CD14-positive monocyte (primary cell): ENCODE measurements at regions not wholly inside any gene's neighbourhood (a gene's known extent, or its start where the extent isn't known, plus 50 kb on each side); places are given as distances from the start of the nearest gene placed in this dataset.

Experiments used
- DNase-seq, 3 donors: peaks; one replicate each; pipeline ENCODE4 v3.0.0-alpha.2; 2011 to 2022
- H2AFZ ChIP-seq: 2 replicates; pipeline ENCODE4 v1.6.0; 2012; ENCODE audit warnings: mild to moderate bottlenecking, low read depth, low read length, inconsistent platforms; ENCODE audit not compliant: insufficient read depth, poor library complexity, severe bottlenecking
- H3K27ac ChIP-seq, 2 donors: 1 replicate in 1 of 2; 2 replicates in 1 of 2; pipeline ENCODE4 v1.5.1; 2012 to 2013; ENCODE audit warnings: low read length in 2 of 2, control low read depth in 1 of 2, inconsistent platforms in 1 of 2, low read depth in 1 of 2, mild to moderate bottlenecking in 1 of 2
- H3K27me3 ChIP-seq, 2 donors: one replicate each; pipeline versions ENCODE4 v1.6.0 to v1.6.1; 2011 to 2013; ENCODE audit warnings: low read length in 2 of 2; ENCODE audit not compliant: control insufficient read depth in 2 of 2, insufficient read depth in 2 of 2
- H3K36me3 ChIP-seq, 2 donors: replicated peaks in 1 of 2; 1 replicate in 1 of 2; 2 replicates in 1 of 2; pipeline versions ENCODE4 v1.5.1 to v1.6.1; 2012 to 2013; ENCODE audit warnings: low read length in 2 of 2, control low read depth in 1 of 2, inconsistent platforms in 1 of 2, mild to moderate bottlenecking in 1 of 2; ENCODE audit not compliant: insufficient read depth in 2 of 2, control insufficient read depth in 1 of 2
- H3K4me1 ChIP-seq, 2 donors: 1 replicate in 1 of 2; 2 replicates in 1 of 2; pipeline versions ENCODE4 v1.5.1 to v1.6.1; 2012 to 2013; ENCODE audit warnings: low read length in 2 of 2, control low read depth in 1 of 2, inconsistent platforms in 1 of 2, mild to moderate bottlenecking in 1 of 2, moderate library complexity in 1 of 2; ENCODE audit not compliant: insufficient read depth in 2 of 2, control insufficient read depth in 1 of 2
- H3K4me2 ChIP-seq: replicated peaks from 2 replicates; pipeline ENCODE3; 2012; ENCODE audit warnings: low read length, moderate library complexity, mild to moderate bottlenecking; ENCODE audit not compliant: poor library complexity, severe bottlenecking; ENCODE audit errors: extremely low read depth
- H3K4me3 ChIP-seq, 3 experiments: fragments of 200-600 bp in 1 of 3; sonication (generic) in 1 of 3; replicated peaks in 1 of 3; 1 replicate in 2 of 3; 2 replicates in 1 of 3; pipeline ENCODE4 v1.5.1; 2011 to 2013; ENCODE audit warnings: low read length in 3 of 3, mild to moderate bottlenecking in 3 of 3, control low read depth in 2 of 3, low read depth in 2 of 3, inconsistent platforms in 1 of 3, moderate library complexity in 1 of 3
- H3K79me2 ChIP-seq: 2 replicates; pipeline ENCODE4 v1.6.0; 2012; ENCODE audit warnings: mild to moderate bottlenecking, control low read depth, inconsistent platforms, low read length, moderate library complexity; ENCODE audit not compliant: insufficient read depth
- H3K9ac ChIP-seq: 2 replicates; pipeline ENCODE4 v1.6.0; 2017; ENCODE audit warnings: low read length, mild to moderate bottlenecking; ENCODE audit not compliant: insufficient read depth, poor library complexity, severe bottlenecking
- H3K9me3 ChIP-seq, 2 donors: replicated peaks in 1 of 2; 1 replicate in 1 of 2; 2 replicates in 1 of 2; pipeline versions ENCODE4 v1.5.1 to v1.6.1; 2012 to 2013; ENCODE audit warnings: low read length in 2 of 2, control low read depth in 1 of 2; ENCODE audit not compliant: control insufficient read depth in 1 of 2, insufficient read depth in 1 of 2
- H4K20me1 ChIP-seq: 2 replicates; pipeline ENCODE4 v1.6.0; 2012; ENCODE audit warnings: mild to moderate bottlenecking, low read length, control low read depth, moderate library complexity; ENCODE audit not compliant: insufficient read depth
- H3K27ac Mint-ChIP-seq, 7 donors: one replicate each; pipeline ENCODE4 v1.8.0; 2020; ENCODE audit warnings: mild to moderate bottlenecking in 7 of 7, mixed read lengths in 7 of 7, moderate library complexity in 6 of 7, inconsistent platforms in 2 of 7
- H3K27me3 Mint-ChIP-seq, 3 donors: one replicate each; pipeline ENCODE4 v1.8.0; 2021 to 2022; ENCODE audit warnings: low read depth in 3 of 3, mild to moderate bottlenecking in 3 of 3, mixed read lengths in 3 of 3, moderate library complexity in 3 of 3, inconsistent platforms in 1 of 3
- H3K36me3 Mint-ChIP-seq, 2 donors: one replicate each; pipeline ENCODE4 v1.8.0; 2020; ENCODE audit warnings: mixed read lengths in 2 of 2, inconsistent platforms in 1 of 2, mild to moderate bottlenecking in 1 of 2
- H3K4me1 Mint-ChIP-seq: one replicate; pipeline ENCODE4 v1.8.0; 2020; ENCODE audit warnings: mild to moderate bottlenecking, mixed read lengths
- H3K4me3 Mint-ChIP-seq, 2 donors: one replicate each; pipeline ENCODE4 v1.8.0; 2020; ENCODE audit warnings: mild to moderate bottlenecking in 2 of 2, mixed read lengths in 2 of 2, moderate library complexity in 1 of 2
- H3K9me3 Mint-ChIP-seq, 7 donors: one replicate each; pipeline ENCODE4 v1.8.0; 2020 to 2022; ENCODE audit warnings: mixed read lengths in 7 of 7, mild to moderate bottlenecking in 6 of 7, moderate library complexity in 6 of 7, inconsistent platforms in 2 of 7
- CTCF ChIP-seq: fragments of 200-600 bp; IDR thresholded peaks from one replicate; pipeline ENCODE4 v1.8.0; 2022; ENCODE audit warnings: antibody characterized with exemption, mild to moderate bottlenecking
- WGBS: methylation state at CpG from one replicate; pipeline ENCODE4 v1.1.5; 2013; ENCODE audit warnings: missing lambda C conversion rate; ENCODE audit not compliant: insufficient coverage; 5-methylcytosine and 5-hydroxymethylcytosine counted together
- intact Hi-C, 2 donors: fragments of 100-400 bp; cut with micrococcal nuclease; formaldehyde crosslinking; loops; one replicate each; pipeline versions ENCODE4 v1.15.0 to v1.15.1; 2023

- H3K4me2 ChIP-seq, result no peak overlapping the region
- Mint-ChIP-seq H3K27ac (no peak overlapping the region), H3K4me1 (peaks cover 31% of the 10 kb centered on the region), H3K4me3 (no peak overlapping the region), H3K9me3 (peaks cover 0 to 4% (median 0%) of the 10 kb centered on the region in 7 donors), H3K27me3 (peaks cover 0 to 2% (median 0%) of the 10 kb centered on the region in 3 donors), H3K36me3 (no peaks in the 10 kb centered on the region)
- H4K20me1 ChIP-seq, result no peaks in the 10 kb centered on the region
- H3K79me2 ChIP-seq, result no peaks in the 10 kb centered on the region
- H3K9ac ChIP-seq, result no peak overlapping the region
- no peaks in the 10 kb centered on the region for H3K36me3 ChIP-seq
- H3K27ac ChIP-seq, result no peak overlapping the region
- 100% methylated on average over 2 of the region's 3 CpGs for WGBS
- H2AFZ ChIP-seq, result no peak overlapping the region
- no peaks in the 10 kb centered on the region for H3K9me3 ChIP-seq
- H3K4me3 ChIP-seq, result no peak overlapping the region
- peaks cover 12 to 22% of the 10 kb centered on the region in 2 donors for H3K4me1 ChIP-seq
- no peaks in the 10 kb centered on the region for H3K27me3 ChIP-seq
- no peak for DNase-seq
- TF ChIP-seq CTCF, result no peak
- intact Hi-C loops, result no loop called here
Measured at GRCh38 chr3:177571944-177572315, 374.6 kb upstream of the TBL1XR1 start.

- no peaks in the 10 kb centered on the region for H4K20me1 ChIP-seq
- no peaks in the 10 kb centered on the region for H3K79me2 ChIP-seq
- H3K9me3 ChIP-seq, result no peaks in the 10 kb centered on the region
- H3K9me3 Mint-ChIP-seq, result peaks cover 0 to 4% (median 0%) of the 10 kb centered on the region in 7 donors
- no peak overlapping the region for H3K27ac ChIP-seq
- H3K27ac Mint-ChIP-seq, result no peak overlapping the region
- peaks cover 12 to 22% of the 10 kb centered on the region in 2 donors for H3K4me1 ChIP-seq
- WGBS, result 97% methylated on average over 3 of the region's 7 CpGs
- intact Hi-C loops, result no loop called here
- no peak overlapping the region for H3K4me3 Mint-ChIP-seq
- no peaks in the 10 kb centered on the region for H3K36me3 Mint-ChIP-seq
- H3K27me3 ChIP-seq, result no peaks in the 10 kb centered on the region
- H3K4me1 Mint-ChIP-seq, result peaks cover 31% of the 10 kb centered on the region
- no peak overlapping the region for H3K4me2 ChIP-seq
- H3K9ac ChIP-seq, result no peak overlapping the region
- TF ChIP-seq CTCF, result no peak
- no peaks in the 10 kb centered on the region for H3K36me3 ChIP-seq
- H3K27me3 Mint-ChIP-seq, result peaks cover 0 to 3% (median 0%) of the 10 kb centered on the region in 3 donors
- no peak overlapping the region for H2AFZ ChIP-seq
- H3K4me3 ChIP-seq, result no peak overlapping the region
- DNase-seq, result no peak
Measured at GRCh38 chr3:177574222-177574856, 377.1 kb upstream of the TBL1XR1 start.
